ENCODE measurements at regions not wholly inside any gene's neighbourhood (a gene's known extent, or its start where the extent isn't known, plus 50 kb on each side); places are given as distances from the start of the nearest gene placed in this dataset.

GRCh38 chr4:1466034-1466862 is 60.0 kb upstream of the NKX1-1 start:
- Mint-ChIP-seq H3K27ac (no peak overlapping the region), H3K36me3 (ENCODE audit: low read depth) (no peaks in the 10 kb centered on the region), H3K9me3 (peaks cover 11% of the 10 kb centered on the region), H3K4me3 (no peak overlapping the region), H3K27me3 (peaks cover 24% of the 10 kb centered on the region), H3K4me1 (ENCODE audit: low read depth) (no peaks in the 10 kb centered on the region)
- DNase-seq = no peak

- Mint-ChIP-seq H3K36me3 (ENCODE audit: low read depth) (no peaks in the 10 kb centered on the region), H3K4me1 (ENCODE audit: low read depth) (no peaks in the 10 kb centered on the region), H3K27me3 (peaks cover 25% of the 10 kb centered on the region), H3K9me3 (peaks cover 11% of the 10 kb centered on the region), H3K27ac (no peak overlapping the region), H3K4me3 (no peak overlapping the region)
- no peak for DNase-seq
These were observed 59.2 kb upstream of the NKX1-1 start for GRCh38 chr4:1465173-1466033.

GRCh38 chr4:1464581-1465171 is 58.4 kb upstream of the NKX1-1 start:
- H3K4me3 Mint-ChIP-seq = no peak overlapping the region
- DNase-seq = no peak
- H3K27ac Mint-ChIP-seq = no peak overlapping the region
- peaks cover 11% of the 10 kb centered on the region for H3K9me3 Mint-ChIP-seq
- peaks cover 31% of the 10 kb centered on the region for H3K27me3 Mint-ChIP-seq
- H3K36me3 Mint-ChIP-seq (ENCODE audit: low read depth) = no peaks in the 10 kb centered on the region
- H3K4me1 Mint-ChIP-seq (ENCODE audit: low read depth) = no peaks in the 10 kb centered on the region

- H3K4me3 Mint-ChIP-seq = no peak overlapping the region
- H3K9me3 Mint-ChIP-seq = peaks cover 11% of the 10 kb centered on the region
- H3K36me3 Mint-ChIP-seq (ENCODE audit: low read depth) = no peaks in the 10 kb centered on the region
- no peak for DNase-seq
- H3K4me1 Mint-ChIP-seq (ENCODE audit: low read depth) = no peaks in the 10 kb centered on the region
- H3K27ac Mint-ChIP-seq = no peak overlapping the region
- H3K27me3 Mint-ChIP-seq = peaks cover 35% of the 10 kb centered on the region
These were observed 57.8 kb upstream of the NKX1-1 start for GRCh38 chr4:1463927-1464540.

GRCh38 chr4:1463088-1463926 is 57.1 kb upstream of the NKX1-1 start:
- peaks cover 9% of the 10 kb centered on the region for H3K9me3 Mint-ChIP-seq
- DNase-seq = no peak
- no peak overlapping the region for H3K4me3 Mint-ChIP-seq
- no peaks in the 10 kb centered on the region for H3K36me3 Mint-ChIP-seq (ENCODE audit: low read depth)
- peaks cover 39% of the 10 kb centered on the region for H3K27me3 Mint-ChIP-seq
- H3K4me1 Mint-ChIP-seq (ENCODE audit: low read depth) = no peaks in the 10 kb centered on the region
- H3K27ac Mint-ChIP-seq = no peak overlapping the region

- Mint-ChIP-seq H3K4me3 (no peak overlapping the region), H3K27ac (no peak overlapping the region), H3K4me1 (ENCODE audit: low read depth) (no peaks in the 10 kb centered on the region), H3K27me3 (peaks cover 45% of the 10 kb centered on the region), H3K9me3 (peaks cover 5% of the 10 kb centered on the region), H3K36me3 (ENCODE audit: low read depth) (no peaks in the 10 kb centered on the region)
- no peak for DNase-seq
These were observed 56.5 kb upstream of the NKX1-1 start for GRCh38 chr4:1462768-1463075.

GRCh38 chr4:1462009-1462767 is 55.9 kb upstream of the NKX1-1 start:
- Mint-ChIP-seq H3K36me3 (ENCODE audit: low read depth) (no peaks in the 10 kb centered on the region), H3K9me3 (peaks cover under 1% of the 10 kb centered on the region), H3K4me1 (ENCODE audit: low read depth) (no peaks in the 10 kb centered on the region), H3K4me3 (no peak overlapping the region), H3K27ac (no peak overlapping the region), H3K27me3 (peaks cover 48% of the 10 kb centered on the region)
- DNase-seq = no peak

GRCh38 chr4:1460967-1461868 is 55.0 kb upstream of the NKX1-1 start:
- DNase-seq = peak; percentile 21
- H3K27me3 Mint-ChIP-seq = peaks cover 52% of the 10 kb centered on the region
- no peak overlapping the region for H3K27ac Mint-ChIP-seq
- H3K4me3 Mint-ChIP-seq = no peak overlapping the region
- H3K9me3 Mint-ChIP-seq = peaks cover 5% of the 10 kb centered on the region
- H3K36me3 Mint-ChIP-seq (ENCODE audit: low read depth) = no peaks in the 10 kb centered on the region
- no peaks in the 10 kb centered on the region for H3K4me1 Mint-ChIP-seq (ENCODE audit: low read depth)

- no peaks in the 10 kb centered on the region for H3K4me1 Mint-ChIP-seq (ENCODE audit: low read depth)
- H3K9me3 Mint-ChIP-seq = peaks cover 5% of the 10 kb centered on the region
- H3K27me3 Mint-ChIP-seq = peaks cover 52% of the 10 kb centered on the region
- H3K4me3 Mint-ChIP-seq = no peak overlapping the region
- H3K36me3 Mint-ChIP-seq (ENCODE audit: low read depth) = no peaks in the 10 kb centered on the region
- peak; percentile 16 for DNase-seq
- no peak overlapping the region for H3K27ac Mint-ChIP-seq
These were observed 53.7 kb upstream of the NKX1-1 start for GRCh38 chr4:1459722-1460511.

- Mint-ChIP-seq H3K9me3 (peaks cover 7% of the 10 kb centered on the region), H3K4me3 (no peak overlapping the region), H3K36me3 (ENCODE audit: low read depth) (no peaks in the 10 kb centered on the region), H3K27me3 (peaks cover 51% of the 10 kb centered on the region), H3K27ac (no peak overlapping the region), H3K4me1 (ENCODE audit: low read depth) (no peaks in the 10 kb centered on the region)
- no peak for DNase-seq
These were observed 53.0 kb upstream of the NKX1-1 start for GRCh38 chr4:1459081-1459721.

GRCh38 chr4:1458581-1458980 is 52.3 kb upstream of the NKX1-1 start:
- peaks cover 49% of the 10 kb centered on the region for H3K27me3 Mint-ChIP-seq
- DNase-seq = peak; percentile 13

More at GRCh38 chr4:1458581-1458980, 52.3 kb upstream of the NKX1-1 start:
- Mint-ChIP-seq H3K9me3 (peaks cover 13% of the 10 kb centered on the region), H3K4me3 (no peak overlapping the region), H3K27ac (no peak overlapping the region), H3K36me3 (ENCODE audit: low read depth) (no peaks in the 10 kb centered on the region), H3K4me1 (ENCODE audit: low read depth) (no peaks in the 10 kb centered on the region)
